MCF 10A (cell line): ENCODE measurements at regions not wholly inside any gene's neighbourhood (a gene's known extent, or its start where the extent isn't known, plus 50 kb on each side); places are given as distances from the start of the nearest gene placed in this dataset.

ENCODE experiments used
- BruUV-seq: library from RNA; stranded (reverse); fragments of 400-500 nt; replicated peaks from 2 replicates; lab custom pipeline; 2021; lab: Mats Ljungman, UMichigan
- CTCF ChIA-PET: fragments of 300-600 bp; sonication (Branson Sonifier 250); formaldehyde crosslinking; extraction: SDS; loops from one replicate; lab custom pipeline; 2021; ENCODE audit warnings: antibody characterized with exemption, inconsistent platforms; lab: Yijun Ruan, JAX
- POLR2A ChIA-PET: fragments of 300-600, 350-650 bp; sonication (Branson Sonifier 250); formaldehyde crosslinking; extraction: SDS; loops from one replicate; lab custom pipeline; 2020; ENCODE audit warnings: antibody characterized with exemption, inconsistent platforms; lab: Yijun Ruan, JAX
- DNase-seq: peaks from one replicate; pipeline ENCODE4 v3.0.0-alpha.2; 2018; ENCODE audit not compliant: unreplicated experiment
- H3K27ac Mint-ChIP-seq: one replicate; pipeline ENCODE4 v1.8.0; 2022; ENCODE audit warnings: mild to moderate bottlenecking, low read depth, mixed read lengths; ENCODE audit not compliant: unreplicated experiment
- H3K27me3 Mint-ChIP-seq: one replicate; pipeline ENCODE4 v1.8.0; 2022; ENCODE audit warnings: mixed read lengths; ENCODE audit not compliant: insufficient read depth, unreplicated experiment
- H3K36me3 Mint-ChIP-seq: one replicate; pipeline ENCODE4 v1.8.0; 2022; ENCODE audit warnings: mild to moderate bottlenecking, moderate library complexity, mixed read lengths; ENCODE audit not compliant: insufficient read depth, unreplicated experiment
- H3K4me1 Mint-ChIP-seq: one replicate; pipeline ENCODE4 v1.8.0; 2022; ENCODE audit warnings: mixed read lengths; ENCODE audit not compliant: insufficient read depth, unreplicated experiment
- H3K4me3 Mint-ChIP-seq: one replicate; pipeline ENCODE4 v1.8.0; 2022; ENCODE audit warnings: mild to moderate bottlenecking, moderate library complexity, mixed read lengths; ENCODE audit not compliant: unreplicated experiment
- H3K9me3 Mint-ChIP-seq: one replicate; pipeline ENCODE4 v1.8.0; 2022; ENCODE audit warnings: mixed read lengths; ENCODE audit not compliant: unreplicated experiment
- intact Hi-C: fragments of 100-400 bp; cut with micrococcal nuclease; formaldehyde crosslinking; loops from 2 replicates; pipeline ENCODE4 v1.14.1; 2022
- TF ChIP-seq, protein P1 (sequence below): fragments of 200-600 bp; IDR thresholded peaks from one replicate; pipeline ENCODE4 v1.8.0; 2022; ENCODE audit warnings: antibody characterized with exemption, mild to moderate bottlenecking; ENCODE audit not compliant: unreplicated experiment

DNA sequence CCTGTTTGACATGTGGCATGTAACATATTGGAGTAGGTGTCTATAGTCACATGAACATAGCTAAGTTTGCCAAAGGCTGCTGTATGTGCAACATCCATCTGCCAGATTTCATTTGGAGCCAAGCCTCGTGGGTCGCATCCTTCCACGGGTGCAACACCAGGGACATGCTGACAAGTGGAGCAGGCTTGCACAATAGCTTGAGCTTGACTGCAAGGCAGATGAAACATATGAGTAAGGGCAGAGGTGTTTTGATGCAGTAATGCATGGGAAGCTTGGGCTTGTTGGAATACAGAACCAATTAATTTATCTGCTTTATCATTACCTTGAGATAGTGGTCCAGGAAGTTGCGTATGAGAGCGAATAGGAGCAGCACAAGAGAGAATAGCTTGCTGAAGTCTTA is 74.1 kb upstream of the BTN3A2 start:
- no peak overlapping the region for H3K4me3 Mint-ChIP-seq
- H3K9me3 Mint-ChIP-seq: no peaks in the 10 kb centered on the region
- peaks cover 8% of the 10 kb centered on the region for H3K4me1 Mint-ChIP-seq
- intact Hi-C loops: no loop called here
- H3K27me3 Mint-ChIP-seq: no peaks in the 10 kb centered on the region
- ChIA-PET CTCF (no interaction called here), POLR2A (interaction anchor here (0.8 to 1.9 kb wide), 6 partner anchors 18 to 86 kb away, joined by 3 to 5 read pairs (median 4); a partner anchor contains a TSS)
- no peak for DNase-seq
- no TSS peak for BruUV-seq
- H3K27ac Mint-ChIP-seq: no peak overlapping the region
- peaks cover 7% of the 10 kb centered on the region for H3K36me3 Mint-ChIP-seq
- TF ChIP-seq, protein P1, sequence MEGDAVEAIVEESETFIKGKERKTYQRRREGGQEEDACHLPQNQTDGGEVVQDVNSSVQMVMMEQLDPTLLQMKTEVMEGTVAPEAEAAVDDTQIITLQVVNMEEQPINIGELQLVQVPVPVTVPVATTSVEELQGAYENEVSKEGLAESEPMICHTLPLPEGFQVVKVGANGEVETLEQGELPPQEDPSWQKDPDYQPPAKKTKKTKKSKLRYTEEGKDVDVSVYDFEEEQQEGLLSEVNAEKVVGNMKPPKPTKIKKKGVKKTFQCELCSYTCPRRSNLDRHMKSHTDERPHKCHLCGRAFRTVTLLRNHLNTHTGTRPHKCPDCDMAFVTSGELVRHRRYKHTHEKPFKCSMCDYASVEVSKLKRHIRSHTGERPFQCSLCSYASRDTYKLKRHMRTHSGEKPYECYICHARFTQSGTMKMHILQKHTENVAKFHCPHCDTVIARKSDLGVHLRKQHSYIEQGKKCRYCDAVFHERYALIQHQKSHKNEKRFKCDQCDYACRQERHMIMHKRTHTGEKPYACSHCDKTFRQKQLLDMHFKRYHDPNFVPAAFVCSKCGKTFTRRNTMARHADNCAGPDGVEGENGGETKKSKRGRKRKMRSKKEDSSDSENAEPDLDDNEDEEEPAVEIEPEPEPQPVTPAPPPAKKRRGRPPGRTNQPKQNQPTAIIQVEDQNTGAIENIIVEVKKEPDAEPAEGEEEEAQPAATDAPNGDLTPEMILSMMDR: no peak

DNA sequence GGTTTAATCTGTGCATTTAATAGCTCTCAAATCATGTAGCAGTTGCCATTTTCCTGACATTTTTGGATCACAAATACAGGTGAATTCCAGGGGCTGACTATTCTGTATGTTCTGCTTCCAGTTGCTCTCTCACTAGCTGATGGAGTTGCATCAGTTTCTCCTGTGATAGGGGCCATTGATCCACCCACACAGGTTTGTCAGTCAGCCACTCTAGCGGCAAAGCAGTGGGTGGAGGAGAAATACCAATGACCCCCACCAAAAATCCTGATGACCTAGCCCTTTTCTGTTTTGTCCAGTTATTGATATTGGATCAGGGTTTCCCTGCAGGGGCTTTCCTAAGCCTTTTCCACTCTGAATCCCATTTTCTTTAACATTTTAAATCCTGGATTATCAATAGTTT is 72.3 kb upstream of the BTN3A2 start:
- Mint-ChIP-seq H3K27ac (no peak overlapping the region), H3K27me3 (no peaks in the 10 kb centered on the region), H3K4me1 (peaks cover 22% of the 10 kb centered on the region), H3K4me3 (no peak overlapping the region), H3K36me3 (no peaks in the 10 kb centered on the region), H3K9me3 (no peaks in the 10 kb centered on the region)
- ChIA-PET POLR2A (interaction anchor here (1.0 to 1.3 kb wide), 6 partner anchors 17 to 865 kb away, joined by 3 read pairs; no protein-coding TSS in a partner anchor), CTCF (interaction anchor here (0.6 to 1.1 kb wide), 4 partner anchors 17 to 1211 kb away, joined by 3 to 4 read pairs (median 4); a partner anchor contains a TSS)
- no peak for DNase-seq
- intact Hi-C loops: no loop called here
- no TSS peak for BruUV-seq
- TF ChIP-seq, protein P1: no peak

DNA sequence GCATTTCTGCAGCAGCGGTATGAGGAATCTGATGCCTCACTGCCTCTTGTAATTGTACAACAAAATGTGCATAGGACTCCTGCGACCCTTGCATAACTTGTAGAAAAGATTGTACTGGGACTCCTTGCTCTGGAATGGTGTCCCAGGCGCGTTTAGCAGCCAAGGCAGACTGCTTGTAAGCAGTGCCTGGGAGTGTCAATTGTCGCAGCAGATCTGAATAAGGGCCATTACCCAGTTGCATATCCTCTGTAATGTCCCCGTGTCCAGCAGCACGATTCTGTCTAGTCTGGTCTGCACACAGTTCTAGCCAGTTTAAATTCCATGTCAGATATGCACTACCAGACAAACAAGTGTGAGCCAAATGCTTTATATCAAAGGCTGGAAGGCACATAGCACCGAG is 70.7 kb upstream of the BTN3A2 start:
- intact Hi-C loops: no loop called here
- peaks cover 22% of the 10 kb centered on the region for H3K4me1 Mint-ChIP-seq
- CTCF ChIA-PET: interaction anchor here (0.5 kb wide), 1 partner anchor 25 kb away, joined by 3 read pairs; no protein-coding TSS in a partner anchor

DNA sequence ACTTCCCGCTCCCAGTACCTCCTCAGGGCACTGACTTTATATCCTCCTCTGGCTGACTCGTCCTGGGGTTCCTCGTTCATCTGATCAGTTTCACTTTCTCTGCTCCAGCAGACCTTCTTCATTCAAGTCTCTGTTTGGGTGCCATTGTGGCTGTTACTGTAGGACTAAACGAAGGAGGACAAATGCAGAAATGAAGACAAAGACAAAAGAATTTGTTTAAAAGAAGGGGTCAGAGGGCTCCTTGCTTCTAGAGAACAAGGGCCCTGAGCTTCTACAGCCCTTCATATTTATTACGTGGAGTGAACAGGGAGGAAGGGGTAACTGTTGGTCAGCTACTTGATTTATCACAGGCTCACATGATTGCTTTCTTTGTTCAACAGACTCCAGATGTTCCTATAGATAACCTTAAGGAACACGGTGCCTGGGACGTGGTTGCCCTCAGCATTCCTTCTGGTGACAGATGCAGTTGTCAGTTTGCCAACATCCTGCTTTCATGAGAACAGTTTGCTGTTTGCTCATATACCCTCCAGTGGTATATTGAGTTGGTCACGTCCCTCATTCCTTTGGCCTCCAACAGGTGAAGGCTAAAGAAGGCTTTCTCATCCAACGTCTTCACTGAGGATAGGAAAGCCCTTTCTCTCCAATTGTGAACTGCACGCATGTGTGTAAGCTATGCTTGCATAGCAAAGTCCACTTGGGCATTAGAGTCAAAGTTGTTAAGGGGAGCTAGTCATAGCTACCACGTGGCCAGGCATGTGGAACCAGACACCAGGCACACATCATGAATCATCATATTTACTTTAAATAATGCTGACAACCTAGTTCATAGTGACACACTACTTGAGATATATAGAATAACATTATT is 69.1 kb upstream of the BTN3A2 start:
- ChIA-PET CTCF (interaction anchor here (0.6 to 1.2 kb wide), 3 partner anchors 29 to 1500 kb away, joined by 3 to 4 read pairs (median 3); no protein-coding TSS in a partner anchor), POLR2A (interaction anchor here (0.6 to 4.5 kb wide), 24 partner anchors 9 to 946 kb away, joined by 3 to 41 read pairs (median 4); partner anchors contain the start of gene HMGN4)
- TF ChIP-seq, protein P1: no peak
- no TSS peak for BruUV-seq
- Mint-ChIP-seq H3K4me3 (peak overlapping the region; percentile 63), H3K4me1 (peaks cover 22% of the 10 kb centered on the region), H3K27ac (peak overlapping the region; percentile 81), H3K9me3 (no peaks in the 10 kb centered on the region), H3K27me3 (no peaks in the 10 kb centered on the region), H3K36me3 (no peaks in the 10 kb centered on the region)
- intact Hi-C loops: no loop called here
- DNase-seq: peak; percentile 87

More for the DNA sequence above, 70.7 kb upstream of the BTN3A2 start:
- no peak overlapping the region for H3K27ac Mint-ChIP-seq
- no peaks in the 10 kb centered on the region for H3K36me3 Mint-ChIP-seq
- no peaks in the 10 kb centered on the region for H3K9me3 Mint-ChIP-seq
- TF ChIP-seq, protein P1: no peak
- no peak overlapping the region for H3K4me3 Mint-ChIP-seq
- H3K27me3 Mint-ChIP-seq: no peaks in the 10 kb centered on the region
- BruUV-seq: no TSS peak
- DNase-seq: no peak
- POLR2A ChIA-PET: interaction anchor here (0.6 to 4.5 kb wide), 4 partner anchors 9 to 78 kb away, joined by 3 to 41 read pairs (median 26); a partner anchor contains a TSS
